HG03460 (cell line): ENCODE measurements at regions not wholly inside any gene's neighbourhood (a gene's known extent, or its start where the extent isn't known, plus 50 kb on each side); places are given as distances from the start of the nearest gene placed in this dataset.

Experiments used
- ATAC-seq: cut with Tn5 transposase; IDR thresholded peaks from one replicate; pipeline ENCODE4 v1.9.1; 2021; ENCODE audit not compliant: unreplicated experiment

- no peak for ATAC-seq
Observed at GRCh38 chr13:59545007-59545406, 618.7 kb downstream of the DIAPH3 start.

GRCh38 chr13:59546178-59546577 is 617.5 kb downstream of the DIAPH3 start:
- ATAC-seq, result no peak

GRCh38 chr13:59547950-59548349 is 615.8 kb downstream of the DIAPH3 start:
- ATAC-seq, result no peak

- ATAC-seq, result no peak
Observed at GRCh38 chr13:59562924-59563323, 600.8 kb downstream of the DIAPH3 start.

- ATAC-seq, result no peak
Observed at GRCh38 chr13:59566561-59566960, 597.2 kb downstream of the DIAPH3 start.

GRCh38 chr13:59568306-59568705 is 595.4 kb downstream of the DIAPH3 start:
- no peak for ATAC-seq

- no peak for ATAC-seq
Observed at GRCh38 chr13:59570204-59570603, 593.5 kb downstream of the DIAPH3 start.

- no peak for ATAC-seq
Observed at GRCh38 chr13:59584101-59584500, 579.6 kb downstream of the DIAPH3 start.

GRCh38 chr13:59584761-59585670 is 578.7 kb downstream of the DIAPH3 start:
- no peak for ATAC-seq

GRCh38 chr13:59587030-59587429 is 576.7 kb downstream of the DIAPH3 start:
- no peak for ATAC-seq

GRCh38 chr13:59587971-59588716 is 575.6 kb downstream of the DIAPH3 start:
- ATAC-seq, result no peak

GRCh38 chr13:59588717-59589067 is 575.0 kb downstream of the DIAPH3 start:
- no peak for ATAC-seq

GRCh38 chr13:59601993-59602392 is 561.7 kb downstream of the DIAPH3 start:
- ATAC-seq, result no peak

- ATAC-seq, result no peak
Observed at GRCh38 chr13:59603646-59604045, 560.1 kb downstream of the DIAPH3 start.

- ATAC-seq, result no peak
Observed at GRCh38 chr13:59607172-59607571, 556.6 kb downstream of the DIAPH3 start.

- no peak for ATAC-seq
Observed at GRCh38 chr13:59607780-59608233, 555.9 kb downstream of the DIAPH3 start.

GRCh38 chr13:59609421-59609820 is 554.3 kb downstream of the DIAPH3 start:
- ATAC-seq, result no peak
